PC-3 (cell line): ENCODE measurements at regions not wholly inside any gene's neighbourhood (a gene's known extent, or its start where the extent isn't known, plus 50 kb on each side); places are given as distances from the start of the nearest gene placed in this dataset.

ENCODE experiments used
- ATAC-seq: fragments of 200-7000 bp; cut with Tn5 transposase; 2 replicates; pipeline ENCODE4 v1.9.1; 2020; ENCODE audit warnings: mild to moderate bottlenecking, moderate library complexity
- BruUV-seq: library from RNA; stranded (reverse); fragments of 400-500 nt; replicated peaks from 2 replicates; lab custom pipeline; 2021; lab: Mats Ljungman, UMichigan
- CTCF ChIA-PET: fragments of 300-600 bp; sonication (Branson Sonifier 250); formaldehyde crosslinking; loops from one replicate; lab custom pipeline; 2022; ENCODE audit warnings: antibody characterized with exemption; lab: Charles Lee
- POLR2A ChIA-PET: fragments of 300-600 bp; sonication (Branson Sonifier 250); formaldehyde crosslinking; loops from one replicate; lab custom pipeline; 2022; ENCODE audit warnings: antibody characterized with exemption; ENCODE audit not compliant: unreplicated experiment; lab: Charles Lee
- DNase-seq: peaks from one replicate; pipeline ENCODE4 v3.0.0-alpha.2; 2015
- H2AFZ ChIP-seq: fragments of 300-600 bp; sonication (generic); 2 replicates; pipeline ENCODE4 v1.6.0; 2016; ENCODE audit warnings: antibody characterized with exemption, low read length
- H3F3A ChIP-seq: fragments of 300-600 bp; sonication (generic); one replicate; pipeline ENCODE4 v1.6.0; 2017; ENCODE audit warnings: antibody characterized with exemption, low read length, control low read depth, mild to moderate bottlenecking; ENCODE audit not compliant: unreplicated experiment
- H3K27ac ChIP-seq: fragments of 300-600 bp; sonication (generic); 2 replicates; pipeline ENCODE4 v1.5.1; 2016; ENCODE audit warnings: mild to moderate bottlenecking, low read length
- H3K27me3 ChIP-seq: fragments of 300-600 bp; sonication (generic); 2 replicates; pipeline ENCODE4 v1.6.1; 2016; ENCODE audit warnings: low read length, mixed read lengths
- H3K36me3 ChIP-seq: fragments of 300-600 bp; sonication (generic); 2 replicates; pipeline ENCODE4 v1.6.1; 2016; ENCODE audit warnings: low read depth, mixed run types, low read length, mixed read lengths
- H3K4me1 ChIP-seq: fragments of 300-600 bp; sonication (generic); 2 replicates; pipeline ENCODE4 v1.5.1; 2016; ENCODE audit warnings: low read length; ENCODE audit not compliant: insufficient read depth
- H3K4me2 ChIP-seq: fragments of 300-600 bp; sonication (generic); 2 replicates; pipeline ENCODE4 v1.6.0; 2016; ENCODE audit warnings: low read length
- H3K4me3 ChIP-seq: fragments of 300-600 bp; sonication (generic); 2 replicates; pipeline ENCODE4 v1.5.1; 2016; ENCODE audit warnings: mild to moderate bottlenecking, low read length, mixed read lengths
- H3K79me2 ChIP-seq: fragments of 300-600 bp; sonication (generic); 2 replicates; pipeline ENCODE4 v1.6.1; 2017; ENCODE audit warnings: low read length, mixed read lengths
- H3K9ac ChIP-seq: fragments of 300-600 bp; sonication (generic); 2 replicates; pipeline ENCODE4 v1.6.0; 2016; ENCODE audit warnings: mild to moderate bottlenecking, low read length
- H3K9me2 ChIP-seq: fragments of 300-600 bp; sonication (generic); replicated peaks from 2 replicates; pipeline ENCODE4 v1.6.1; 2016; ENCODE audit warnings: mixed run types, low read length, mixed read lengths
- H3K9me3 ChIP-seq: fragments of 300-600 bp; sonication (generic); 2 replicates; pipeline ENCODE4 v1.6.1; 2016; ENCODE audit warnings: low read length, mixed read lengths
- H4K20me1 ChIP-seq: fragments of 300-600 bp; sonication (generic); 2 replicates; pipeline ENCODE4 v1.6.1; 2016; ENCODE audit warnings: low read length, mixed read lengths
- EZH2 ChIP-seq: fragments of 300-600 bp; sonication (generic); IDR thresholded peaks from one replicate; pipeline ENCODE4 v1.6.1; 2017; ENCODE audit warnings: antibody characterized with exemption, mild to moderate bottlenecking, low read length; ENCODE audit not compliant: unreplicated experiment
- EZH2phosphoT487 ChIP-seq: fragments of 300-600 bp; sonication (generic); IDR thresholded peaks from 2 replicates; pipeline ENCODE4 v1.6.1; 2018; ENCODE audit warnings: mild to moderate bottlenecking, antibody characterized with exemption, low read length, borderline replicate concordance
- intact Hi-C: fragments of 100-400 bp; cut with micrococcal nuclease; formaldehyde crosslinking; loops from 2 replicates; pipeline ENCODE4 v1.9.0; 2023
- TF ChIP-seq, protein P1 (sequence below): fragments of 300-600 bp; sonication (generic); conservative IDR thresholded peaks from 2 replicates; pipeline ENCODE4 v1.5.1; 2017; ENCODE audit warnings: antibody characterized with exemption, low read depth, mild to moderate bottlenecking, low read length

DNA sequence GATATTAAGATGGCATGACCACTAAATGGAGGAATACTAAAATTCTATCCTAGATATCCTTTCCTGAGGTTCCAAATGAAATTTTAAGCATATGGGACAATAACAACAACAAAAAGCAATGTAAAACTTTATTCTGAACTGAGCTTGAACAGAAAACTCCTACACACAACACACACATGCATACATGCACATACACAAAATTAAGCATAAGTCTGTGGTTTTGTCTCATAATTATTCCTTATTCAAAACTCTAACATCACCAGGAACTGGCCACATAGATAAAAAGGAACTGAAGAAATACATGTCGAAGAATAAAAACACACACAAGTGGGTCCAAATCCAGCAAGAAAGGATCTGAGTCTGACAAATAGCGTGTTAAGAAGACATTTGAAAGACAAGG, 168.0 kb downstream of the COX18 start:
- no peak for TF ChIP-seq EZH2
- TF ChIP-seq EZH2phosphoT487 = no peak
- TF ChIP-seq, protein P1, sequence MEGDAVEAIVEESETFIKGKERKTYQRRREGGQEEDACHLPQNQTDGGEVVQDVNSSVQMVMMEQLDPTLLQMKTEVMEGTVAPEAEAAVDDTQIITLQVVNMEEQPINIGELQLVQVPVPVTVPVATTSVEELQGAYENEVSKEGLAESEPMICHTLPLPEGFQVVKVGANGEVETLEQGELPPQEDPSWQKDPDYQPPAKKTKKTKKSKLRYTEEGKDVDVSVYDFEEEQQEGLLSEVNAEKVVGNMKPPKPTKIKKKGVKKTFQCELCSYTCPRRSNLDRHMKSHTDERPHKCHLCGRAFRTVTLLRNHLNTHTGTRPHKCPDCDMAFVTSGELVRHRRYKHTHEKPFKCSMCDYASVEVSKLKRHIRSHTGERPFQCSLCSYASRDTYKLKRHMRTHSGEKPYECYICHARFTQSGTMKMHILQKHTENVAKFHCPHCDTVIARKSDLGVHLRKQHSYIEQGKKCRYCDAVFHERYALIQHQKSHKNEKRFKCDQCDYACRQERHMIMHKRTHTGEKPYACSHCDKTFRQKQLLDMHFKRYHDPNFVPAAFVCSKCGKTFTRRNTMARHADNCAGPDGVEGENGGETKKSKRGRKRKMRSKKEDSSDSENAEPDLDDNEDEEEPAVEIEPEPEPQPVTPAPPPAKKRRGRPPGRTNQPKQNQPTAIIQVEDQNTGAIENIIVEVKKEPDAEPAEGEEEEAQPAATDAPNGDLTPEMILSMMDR = no peak
- no peak overlapping the region for H3K9ac ChIP-seq
- H3K9me3 ChIP-seq = no peaks in the 10 kb centered on the region
- ChIA-PET CTCF (no interaction called here), POLR2A (no interaction called here)
- H3K36me3 ChIP-seq = no peaks in the 10 kb centered on the region
- no peaks in the 10 kb centered on the region for H3K27me3 ChIP-seq
- H2AFZ ChIP-seq = no peak overlapping the region
- no peaks in the 10 kb centered on the region for H3F3A ChIP-seq
- no peak for DNase-seq
- peaks cover 14% of the 10 kb centered on the region for H3K4me1 ChIP-seq
- H3K4me2 ChIP-seq = no peak overlapping the region
- H4K20me1 ChIP-seq = no peaks in the 10 kb centered on the region
- intact Hi-C loops = no loop called here
- no peak for ATAC-seq
- H3K27ac ChIP-seq = no peak overlapping the region
- H3K79me2 ChIP-seq = no peaks in the 10 kb centered on the region
- no peaks in the 10 kb centered on the region for H3K9me2 ChIP-seq
- no TSS peak for BruUV-seq
- H3K4me3 ChIP-seq = no peak overlapping the region

DNA sequence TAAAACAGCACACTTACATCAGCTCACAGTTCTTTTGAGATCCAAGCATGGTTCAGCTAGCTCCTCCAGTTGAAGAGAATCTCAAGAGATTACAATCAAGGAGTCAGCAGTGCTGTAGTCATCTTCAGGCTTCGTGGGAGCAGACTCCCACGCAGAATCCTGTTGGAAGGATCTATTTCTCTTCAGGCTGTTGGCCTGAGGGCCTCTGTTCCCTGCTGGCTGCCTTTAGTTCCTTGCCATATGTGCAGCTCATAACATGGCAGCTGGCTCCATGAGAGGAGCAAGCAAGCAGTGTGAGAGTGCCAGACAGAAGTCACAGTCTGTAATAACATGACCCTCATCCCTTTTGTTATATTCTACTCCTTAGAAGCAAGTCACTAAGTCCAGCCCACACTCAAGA, 168.6 kb downstream of the COX18 start:
- no peak for ATAC-seq
- CTCF ChIA-PET = no interaction called here
- Histone ChIP-seq H2AFZ (no peak overlapping the region), H3K27ac (no peak overlapping the region), H3K36me3 (no peaks in the 10 kb centered on the region), H3K9ac (no peak overlapping the region), H4K20me1 (no peaks in the 10 kb centered on the region), H3K4me2 (no peak overlapping the region), H3K79me2 (no peaks in the 10 kb centered on the region), H3K4me1 (peaks cover 14% of the 10 kb centered on the region), H3K4me3 (no peak overlapping the region), H3K27me3 (no peaks in the 10 kb centered on the region), H3K9me3 (no peaks in the 10 kb centered on the region), H3K9me2 (no peaks in the 10 kb centered on the region), H3F3A (no peaks in the 10 kb centered on the region)
- TF ChIP-seq EZH2phosphoT487 = no peak
- no peak for DNase-seq
- POLR2A ChIA-PET = no interaction called here
- no TSS peak for BruUV-seq
- intact Hi-C loops = no loop called here

DNA sequence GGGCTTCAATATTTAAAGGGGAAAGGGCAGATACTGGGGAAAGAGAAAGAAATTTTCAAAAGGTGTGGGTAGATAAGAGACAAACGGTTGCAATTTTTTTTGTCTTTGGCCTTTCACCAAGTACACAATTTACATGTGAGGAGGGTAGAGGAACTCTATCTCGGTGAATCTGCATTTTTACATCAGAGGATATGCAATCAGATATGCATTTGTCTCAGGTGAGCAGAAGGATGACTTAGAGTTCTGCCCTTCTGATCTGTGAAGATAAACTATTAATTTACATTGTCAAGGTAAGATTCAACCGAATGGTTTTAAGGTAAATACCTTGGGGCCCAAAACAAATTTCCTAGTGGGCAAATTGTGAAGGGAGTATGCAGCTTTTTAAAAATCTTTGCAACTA, 169.9 kb downstream of the COX18 start:
- intact Hi-C loops = no loop called here

More for the DNA sequence above, 169.9 kb downstream of the COX18 start:
- Histone ChIP-seq H3K27me3 (no peaks in the 10 kb centered on the region), H3K79me2 (no peaks in the 10 kb centered on the region), H3K4me1 (peaks cover 14% of the 10 kb centered on the region), H3K9me2 (no peaks in the 10 kb centered on the region), H3K9ac (no peak overlapping the region), H2AFZ (no peak overlapping the region), H3F3A (no peaks in the 10 kb centered on the region), H3K4me3 (no peak overlapping the region), H3K9me3 (no peaks in the 10 kb centered on the region), H4K20me1 (no peaks in the 10 kb centered on the region), H3K27ac (no peak overlapping the region), H3K4me2 (no peak overlapping the region), H3K36me3 (no peaks in the 10 kb centered on the region)
- POLR2A ChIA-PET = no interaction called here
- CTCF ChIA-PET = no interaction called here
- no TSS peak for BruUV-seq
- no peak for TF ChIP-seq EZH2
- TF ChIP-seq, protein P1 = no peak
- no peak for TF ChIP-seq EZH2phosphoT487
- DNase-seq (no peak), ATAC-seq (no peak)
